Karpas-422 (cell line): ENCODE measurements at regions not wholly inside any gene's neighbourhood (a gene's known extent, or its start where the extent isn't known, plus 50 kb on each side); places are given as distances from the start of the nearest gene placed in this dataset.

Experiments used
- DNase-seq: peaks from one replicate; pipeline ENCODE4 v3.0.0-alpha.2; 2015
- H2AFZ ChIP-seq: fragments of 200-600 bp; sonication (generic); 2 replicates; pipeline ENCODE4 v1.6.1; 2014; ENCODE audit warnings: antibody characterized with exemption, low read length, mixed read lengths
- H3K27ac ChIP-seq: fragments of 200-600 bp; sonication (generic); 2 replicates; pipeline ENCODE4 v1.5.1; 2014; ENCODE audit warnings: mild to moderate bottlenecking, low read length, moderate library complexity
- H3K27me3 ChIP-seq: fragments of 200-600 bp; sonication (generic); 2 replicates; pipeline ENCODE4 v1.6.1; 2014; ENCODE audit warnings: low read length, mixed read lengths
- H3K36me3 ChIP-seq: fragments of 200-600 bp; sonication (generic); 2 replicates; pipeline ENCODE4 v1.6.1; 2014; ENCODE audit warnings: low read length, mixed read lengths; ENCODE audit not compliant: insufficient read depth
- H3K4me1 ChIP-seq: fragments of 200-600 bp; sonication (generic); 2 replicates; pipeline ENCODE4 v1.6.1; 2014; ENCODE audit warnings: mild to moderate bottlenecking, low read length, mixed read lengths
- H3K4me2 ChIP-seq: fragments of 200-600 bp; sonication (generic); 2 replicates; pipeline ENCODE4 v1.6.1; 2014; ENCODE audit warnings: low read length, low read depth, mild to moderate bottlenecking; ENCODE audit not compliant: poor library complexity, severe bottlenecking
- H3K4me3 ChIP-seq: fragments of 200-600 bp; sonication (generic); 2 replicates; pipeline ENCODE4 v1.5.1; 2014; ENCODE audit warnings: mild to moderate bottlenecking, antibody characterized with exemption, low read length, mixed read lengths
- H3K79me2 ChIP-seq: fragments of 200-600 bp; sonication (generic); 2 replicates; pipeline ENCODE4 v1.6.1; 2014; ENCODE audit warnings: mild to moderate bottlenecking, low read length, mixed read lengths
- H3K9ac ChIP-seq: fragments of 200-600 bp; sonication (generic); 2 replicates; pipeline ENCODE4 v1.6.0; 2014; ENCODE audit warnings: low read length
- H3K9me2 ChIP-seq: fragments of 200-600 bp; sonication (generic), shearing (Covaris generic); replicated peaks from 2 replicates; pipeline ENCODE4 v1.6.0; 2014; ENCODE audit warnings: mild to moderate bottlenecking, low read length, moderate library complexity; ENCODE audit not compliant: insufficient read depth
- H3K9me3 ChIP-seq: fragments of 300-700, 200-600 bp; sonication (generic); 2 replicates; pipeline ENCODE4 v1.6.1; 2014; ENCODE audit warnings: low read length, mixed read lengths
- H4K20me1 ChIP-seq: fragments of 200-600 bp; sonication (generic); 2 replicates; pipeline ENCODE4 v1.6.1; 2014; ENCODE audit warnings: mild to moderate bottlenecking, antibody characterized with exemption, low read length, low read depth; ENCODE audit not compliant: insufficient read depth

GRCh38 chr2:9765611-9766531 lies 77.4 kb upstream of the TAF1B start:
- peaks cover 10% of the 10 kb centered on the region for H3K4me1 ChIP-seq
- no peaks in the 10 kb centered on the region for H3K79me2 ChIP-seq
- DNase-seq, result no peak
- H3K4me2 ChIP-seq, result no peak overlapping the region
- H3K9ac ChIP-seq, result no peak overlapping the region
- H3K27me3 ChIP-seq, result no peaks in the 10 kb centered on the region
- H2AFZ ChIP-seq, result no peak overlapping the region
- H3K9me3 ChIP-seq, result no peaks in the 10 kb centered on the region
- no peak overlapping the region for H3K4me3 ChIP-seq
- H4K20me1 ChIP-seq, result no peaks in the 10 kb centered on the region
- no peak overlapping the region for H3K27ac ChIP-seq
- H3K9me2 ChIP-seq, result no peaks in the 10 kb centered on the region
- H3K36me3 ChIP-seq, result no peaks in the 10 kb centered on the region

DNA sequence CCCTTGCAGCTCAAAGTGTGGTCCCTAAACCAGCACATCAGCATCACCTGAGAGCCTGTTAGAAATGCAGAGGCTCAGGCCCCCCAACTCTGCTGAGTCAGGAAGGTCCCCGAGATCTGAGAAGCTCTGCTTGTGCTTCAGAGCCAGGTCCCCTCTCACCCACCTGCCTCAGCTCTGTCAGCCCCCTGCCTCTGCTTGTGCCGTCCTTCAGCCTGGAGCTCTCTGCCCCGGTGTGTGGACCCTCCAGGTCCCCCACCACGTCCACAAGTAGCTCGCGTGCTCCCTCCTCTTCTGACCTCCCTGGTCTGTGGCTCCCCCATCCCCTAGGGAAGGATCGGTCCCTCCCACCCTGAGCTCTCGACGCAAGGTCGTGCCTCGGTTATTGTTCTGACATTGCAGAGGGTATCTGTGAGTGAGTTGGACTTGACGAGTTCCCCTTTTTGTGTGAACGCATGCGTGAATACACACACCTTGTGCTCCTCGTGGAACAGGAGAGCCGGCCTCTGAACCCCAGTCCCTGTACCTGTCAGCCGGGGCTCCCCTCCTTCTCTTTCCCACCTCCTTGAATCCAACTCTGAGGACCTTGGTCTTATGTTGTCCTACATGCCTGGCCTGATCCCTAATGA lies 75.5 kb upstream of the TAF1B start:
- Histone ChIP-seq H3K79me2 (no peaks in the 10 kb centered on the region), H3K9ac (no peak overlapping the region), H3K9me2 (no peaks in the 10 kb centered on the region), H3K4me3 (no peak overlapping the region), H4K20me1 (no peaks in the 10 kb centered on the region), H3K27me3 (no peaks in the 10 kb centered on the region), H3K4me2 (no peak overlapping the region), H3K36me3 (no peaks in the 10 kb centered on the region), H3K4me1 (peaks cover 10% of the 10 kb centered on the region), H3K27ac (no peak overlapping the region), H2AFZ (no peak overlapping the region), H3K9me3 (no peaks in the 10 kb centered on the region)
- DNase-seq, result peak; percentile 62

GRCh38 chr2:9768388-9768787 lies 74.9 kb upstream of the TAF1B start:
- Histone ChIP-seq H3K9me3 (no peaks in the 10 kb centered on the region), H3K27me3 (no peaks in the 10 kb centered on the region), H3K9me2 (no peaks in the 10 kb centered on the region), H3K36me3 (no peaks in the 10 kb centered on the region), H3K4me3 (no peak overlapping the region), H3K4me1 (peaks cover 10% of the 10 kb centered on the region), H4K20me1 (no peaks in the 10 kb centered on the region), H3K9ac (no peak overlapping the region), H2AFZ (no peak overlapping the region), H3K79me2 (no peaks in the 10 kb centered on the region), H3K27ac (no peak overlapping the region), H3K4me2 (no peak overlapping the region)
- DNase-seq, result no peak

GRCh38 chr2:9769171-9770005 lies 73.9 kb upstream of the TAF1B start:
- Histone ChIP-seq H3K9me2 (no peaks in the 10 kb centered on the region), H3K27me3 (no peaks in the 10 kb centered on the region), H2AFZ (no peak overlapping the region), H3K9me3 (no peaks in the 10 kb centered on the region), H3K79me2 (no peaks in the 10 kb centered on the region), H4K20me1 (no peaks in the 10 kb centered on the region), H3K4me1 (peaks cover 10% of the 10 kb centered on the region), H3K4me3 (no peak overlapping the region), H3K4me2 (no peak overlapping the region), H3K36me3 (no peaks in the 10 kb centered on the region), H3K9ac (no peak overlapping the region), H3K27ac (no peak overlapping the region)
- no peak for DNase-seq

DNA sequence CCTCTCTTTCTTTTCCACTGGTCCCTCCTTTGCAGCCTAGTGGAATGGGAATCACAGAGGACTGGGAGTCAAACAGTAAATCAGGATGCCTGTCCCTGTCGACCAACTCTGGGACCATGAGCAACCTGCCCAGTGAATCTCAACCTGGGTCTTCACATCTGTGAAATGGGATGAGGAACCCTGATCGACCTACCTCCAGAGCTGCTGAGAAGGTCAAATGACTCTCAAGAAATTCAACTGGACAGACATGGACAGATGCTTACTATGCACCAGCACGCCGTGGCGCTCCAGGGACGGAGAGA lies 73.3 kb upstream of the TAF1B start:
- Histone ChIP-seq H4K20me1 (no peaks in the 10 kb centered on the region), H3K4me2 (no peak overlapping the region), H3K9me3 (no peaks in the 10 kb centered on the region), H3K27ac (no peak overlapping the region), H3K36me3 (no peaks in the 10 kb centered on the region), H2AFZ (no peak overlapping the region), H3K9me2 (no peaks in the 10 kb centered on the region), H3K4me1 (peaks cover 10% of the 10 kb centered on the region), H3K9ac (no peak overlapping the region), H3K27me3 (no peaks in the 10 kb centered on the region), H3K4me3 (no peak overlapping the region), H3K79me2 (no peaks in the 10 kb centered on the region)
- no peak for DNase-seq

DNA sequence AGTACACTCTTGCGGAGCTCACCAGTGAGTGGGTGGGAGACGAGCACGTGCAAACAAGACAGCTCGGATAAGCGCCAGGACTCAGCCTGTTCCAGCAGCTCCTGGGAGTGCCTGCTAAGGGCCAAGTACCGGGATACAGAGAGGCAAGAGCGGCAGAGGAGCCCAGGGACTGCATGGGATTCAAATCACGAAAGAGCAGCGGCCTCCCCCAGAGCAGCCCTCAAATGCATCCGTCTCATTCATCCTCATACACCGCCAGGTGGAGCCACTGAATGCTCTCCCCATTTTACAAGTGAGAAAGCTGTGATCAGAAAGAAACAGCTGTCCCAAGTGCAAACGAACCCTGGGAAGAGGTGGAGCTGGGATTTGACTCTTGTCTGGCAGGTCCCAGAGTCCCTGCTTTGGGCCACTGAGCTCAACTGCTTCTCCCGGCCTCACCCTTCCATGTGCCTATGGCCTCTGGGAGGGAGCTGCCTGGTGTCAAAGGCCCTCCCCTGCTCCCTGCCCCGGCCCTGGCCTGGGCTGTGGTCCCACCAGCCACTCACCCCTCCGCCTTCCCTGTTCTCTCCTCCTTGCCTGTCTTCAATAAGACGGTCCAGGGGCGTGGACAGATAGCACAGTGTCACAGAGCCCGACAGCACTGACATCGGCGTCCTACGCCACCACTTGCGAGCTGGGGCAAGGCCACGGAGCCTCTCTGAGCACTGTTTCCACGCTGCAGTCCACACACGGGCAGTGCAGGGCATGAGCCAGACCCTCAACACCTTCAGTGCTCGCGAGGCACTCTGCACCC lies 72.8 kb upstream of the TAF1B start:
- Histone ChIP-seq H2AFZ (no peak overlapping the region), H3K9ac (no peak overlapping the region)

GRCh38 chr2:9771101-9771449 lies 72.2 kb upstream of the TAF1B start:
- H4K20me1 ChIP-seq, result no peaks in the 10 kb centered on the region
- no peak for DNase-seq
- no peaks in the 10 kb centered on the region for H3K36me3 ChIP-seq
- no peaks in the 10 kb centered on the region for H3K9me2 ChIP-seq
- no peak overlapping the region for H3K4me3 ChIP-seq
- H3K9ac ChIP-seq, result no peak overlapping the region
- no peak overlapping the region for H2AFZ ChIP-seq
- H3K4me2 ChIP-seq, result no peak overlapping the region
- H3K27ac ChIP-seq, result no peak overlapping the region
- H3K4me1 ChIP-seq, result peaks cover 10% of the 10 kb centered on the region
- H3K79me2 ChIP-seq, result no peaks in the 10 kb centered on the region
- H3K27me3 ChIP-seq, result no peaks in the 10 kb centered on the region
- no peaks in the 10 kb centered on the region for H3K9me3 ChIP-seq

More for the DNA sequence above, 72.8 kb upstream of the TAF1B start:
- peaks cover 10% of the 10 kb centered on the region for H3K4me1 ChIP-seq
- no peaks in the 10 kb centered on the region for H3K27me3 ChIP-seq
- no peaks in the 10 kb centered on the region for H4K20me1 ChIP-seq
- no peaks in the 10 kb centered on the region for H3K79me2 ChIP-seq
- no peak overlapping the region for H3K4me2 ChIP-seq
- H3K9me2 ChIP-seq, result no peaks in the 10 kb centered on the region
- H3K27ac ChIP-seq, result no peak overlapping the region
- peak; percentile 81 for DNase-seq
- H3K36me3 ChIP-seq, result no peaks in the 10 kb centered on the region
- H3K9me3 ChIP-seq, result no peaks in the 10 kb centered on the region
- H3K4me3 ChIP-seq, result no peak overlapping the region
